ENCODE measurements at regions not wholly inside any gene's neighbourhood (a gene's known extent, or its start where the extent isn't known, plus 50 kb on each side); places are given as distances from the start of the nearest gene placed in this dataset.
"Not testable (repeated sequence)": the region's sequence is repeated elsewhere in the genome, so short reads cannot be mapped to it uniquely, and the experiment has no call there.

DNA sequence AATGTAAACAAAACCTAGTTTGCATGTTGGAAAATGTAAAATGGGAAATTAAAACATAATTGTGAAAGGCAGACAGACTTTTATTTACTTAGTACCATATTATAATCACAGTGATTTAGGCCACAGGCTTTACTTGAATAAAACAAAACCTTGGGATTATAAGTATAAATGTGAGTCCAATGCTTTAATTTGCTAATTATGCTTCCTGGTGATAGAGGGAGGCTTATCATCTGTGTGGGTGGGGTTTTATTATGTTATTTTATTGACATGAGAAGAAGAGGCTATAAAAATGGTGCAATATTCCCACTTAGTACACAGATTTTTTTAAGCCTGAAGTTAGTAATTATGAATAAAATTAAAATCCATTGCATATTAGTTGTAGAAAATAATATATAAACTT is 248.3 kb upstream of the TBL1XR1 start:
- Mint-ChIP-seq H3K36me3 (no peaks in the 10 kb centered on the region), H3K9me3 (ENCODE audit: low read depth) (no peaks in the 10 kb centered on the region), H3K27ac (no peak overlapping the region), H3K4me3 (no peak overlapping the region), H3K27me3 (no peaks in the 10 kb centered on the region), H3K4me1 (ENCODE audit: low read depth) (peaks cover 21% of the 10 kb centered on the region)

DNA sequence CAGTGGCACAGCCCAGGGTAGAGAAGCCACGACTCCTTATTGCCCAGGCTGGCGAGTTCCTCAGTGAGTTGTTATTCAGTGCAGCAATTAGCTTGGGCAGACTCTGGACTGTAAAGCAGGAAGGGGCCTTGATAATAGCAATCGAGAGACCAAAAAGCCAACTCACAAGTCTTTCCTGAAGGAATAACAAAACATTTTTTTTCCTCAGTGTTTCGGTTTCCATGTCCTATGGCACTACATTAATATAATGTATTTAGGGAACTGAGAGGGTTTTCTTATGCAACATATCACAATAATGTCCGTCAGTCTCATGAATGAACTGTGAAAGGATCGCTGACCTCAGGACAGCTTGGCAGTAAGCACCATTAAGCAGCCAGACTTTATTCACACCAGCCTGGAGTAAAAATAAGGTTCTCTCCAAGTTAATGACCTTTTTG is 248.9 kb upstream of the TBL1XR1 start:
- Mint-ChIP-seq H3K36me3 (no peaks in the 10 kb centered on the region), H3K27ac (no peak overlapping the region), H3K9me3 (ENCODE audit: low read depth) (no peaks in the 10 kb centered on the region), H3K4me1 (ENCODE audit: low read depth) (peaks cover 21% of the 10 kb centered on the region), H3K27me3 (no peaks in the 10 kb centered on the region), H3K4me3 (no peak overlapping the region)

DNA sequence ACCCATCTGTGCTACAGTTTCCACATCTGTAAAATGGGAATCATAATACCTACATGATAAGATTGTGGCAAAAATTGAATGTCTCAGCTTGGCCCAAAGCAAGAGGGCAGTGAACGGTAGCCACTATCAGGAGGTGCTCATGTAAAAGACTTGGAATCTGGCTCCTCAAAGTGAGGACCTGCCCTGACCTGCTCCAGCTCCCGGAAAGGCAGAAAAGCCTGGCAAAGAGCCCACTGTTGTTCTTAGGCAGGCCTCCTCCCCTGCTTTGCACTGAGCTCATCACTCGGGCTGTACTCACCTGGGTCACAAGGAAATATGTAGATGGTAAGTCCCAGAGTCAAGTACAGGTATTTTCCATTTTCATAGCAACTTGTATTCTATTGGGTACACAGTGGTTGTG is 250.7 kb upstream of the TBL1XR1 start:
- peaks cover 21% of the 10 kb centered on the region for H3K4me1 Mint-ChIP-seq (ENCODE audit: low read depth)
- H3K27ac Mint-ChIP-seq: no peak overlapping the region

DNA sequence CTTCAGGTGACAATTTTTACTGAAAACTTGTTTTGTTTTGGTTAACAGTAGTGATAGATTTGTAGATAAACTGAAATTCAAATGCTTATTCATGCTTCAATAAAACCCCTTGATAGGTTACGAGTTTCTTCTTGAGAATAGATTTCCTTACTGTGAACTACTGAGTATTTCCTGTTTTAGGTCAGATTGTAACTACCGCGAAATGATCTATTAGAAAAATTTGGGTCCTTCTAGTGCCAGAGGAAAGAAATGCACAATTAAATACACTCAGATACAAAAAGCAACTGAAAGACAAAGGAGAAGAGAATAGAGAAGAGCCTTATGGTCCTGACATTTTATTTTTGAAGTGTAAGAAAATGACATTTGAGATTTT is 251.7 kb upstream of the TBL1XR1 start:
- peak overlapping the region; percentile 83 for H3K27ac Mint-ChIP-seq
- H3K4me3 Mint-ChIP-seq: peak overlapping the region; percentile 72
- no peaks in the 10 kb centered on the region for H3K36me3 Mint-ChIP-seq
- H3K27me3 Mint-ChIP-seq: no peaks in the 10 kb centered on the region
- H3K9me3 Mint-ChIP-seq (ENCODE audit: low read depth): no peaks in the 10 kb centered on the region
- H3K4me1 Mint-ChIP-seq (ENCODE audit: low read depth): peaks cover 21% of the 10 kb centered on the region

More for the DNA sequence above, 250.7 kb upstream of the TBL1XR1 start:
- no peaks in the 10 kb centered on the region for H3K27me3 Mint-ChIP-seq
- no peaks in the 10 kb centered on the region for H3K36me3 Mint-ChIP-seq
- H3K4me3 Mint-ChIP-seq: no peak overlapping the region
- H3K9me3 Mint-ChIP-seq (ENCODE audit: low read depth): no peaks in the 10 kb centered on the region

DNA sequence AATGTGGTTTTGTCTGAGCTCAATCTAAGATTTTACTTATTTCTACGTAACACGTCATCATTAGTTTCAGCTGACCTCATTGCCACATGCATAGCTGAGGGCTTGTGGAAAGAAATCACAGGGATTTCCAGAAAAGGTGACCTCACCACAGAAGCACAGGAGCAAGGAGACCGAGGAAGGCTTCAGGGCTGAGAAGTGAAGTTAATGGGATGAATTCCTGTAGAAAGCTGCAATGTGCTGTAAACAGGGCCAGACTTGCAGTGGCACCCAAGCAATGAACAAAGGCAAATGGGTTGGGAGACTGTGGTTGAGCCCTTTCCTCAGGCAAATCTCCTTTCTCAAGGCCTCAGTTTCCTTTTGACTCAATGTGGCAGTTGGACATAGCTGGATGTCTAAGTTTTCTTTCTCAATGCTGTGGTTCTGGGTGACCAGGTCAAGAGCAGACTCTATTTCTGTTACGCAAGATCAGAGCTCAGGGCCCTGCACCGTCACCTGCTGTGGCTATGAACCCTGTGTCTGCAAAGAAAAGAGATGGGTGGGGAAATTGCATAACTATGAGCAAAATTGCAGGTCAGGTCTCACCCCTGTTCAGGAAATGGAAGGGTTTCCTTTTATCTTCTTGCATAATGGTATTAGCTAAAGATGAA is 252.2 kb upstream of the TBL1XR1 start:
- no peaks in the 10 kb centered on the region for H3K9me3 Mint-ChIP-seq (ENCODE audit: low read depth)
- no peaks in the 10 kb centered on the region for H3K36me3 Mint-ChIP-seq
- peak overlapping the region; percentile 83 for H3K27ac Mint-ChIP-seq
- H3K4me1 Mint-ChIP-seq (ENCODE audit: low read depth): peaks cover 21% of the 10 kb centered on the region
- no peaks in the 10 kb centered on the region for H3K27me3 Mint-ChIP-seq
- H3K4me3 Mint-ChIP-seq: peak overlapping the region; percentile 72

DNA sequence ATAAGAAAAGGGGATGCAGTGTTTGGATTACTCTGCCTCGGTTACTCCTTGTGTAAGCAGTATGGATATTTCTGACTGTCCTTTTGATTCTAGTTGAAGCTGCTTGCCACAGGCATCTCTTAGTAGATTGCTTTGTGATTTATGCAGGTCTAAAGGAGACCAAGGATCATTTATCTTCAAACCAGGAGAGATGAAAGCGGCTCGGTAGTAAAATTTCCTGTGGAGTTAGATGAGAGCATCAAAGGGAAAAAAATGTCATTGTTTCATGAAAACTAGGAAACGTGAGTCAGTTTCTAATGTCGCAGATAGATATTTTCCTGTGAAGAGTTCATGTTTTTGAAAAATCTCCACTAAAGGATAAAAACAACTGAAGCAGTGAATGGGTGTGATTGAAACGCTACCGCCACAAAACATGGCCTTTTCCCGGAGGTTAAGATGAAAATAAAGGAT is 254.0 kb upstream of the TBL1XR1 start:
- Mint-ChIP-seq H3K36me3 (no peaks in the 10 kb centered on the region), H3K4me1 (ENCODE audit: low read depth) (peaks cover 21% of the 10 kb centered on the region), H3K9me3 (ENCODE audit: low read depth) (no peaks in the 10 kb centered on the region), H3K27ac (no peak overlapping the region), H3K27me3 (no peaks in the 10 kb centered on the region), H3K4me3 (no peak overlapping the region)

DNA sequence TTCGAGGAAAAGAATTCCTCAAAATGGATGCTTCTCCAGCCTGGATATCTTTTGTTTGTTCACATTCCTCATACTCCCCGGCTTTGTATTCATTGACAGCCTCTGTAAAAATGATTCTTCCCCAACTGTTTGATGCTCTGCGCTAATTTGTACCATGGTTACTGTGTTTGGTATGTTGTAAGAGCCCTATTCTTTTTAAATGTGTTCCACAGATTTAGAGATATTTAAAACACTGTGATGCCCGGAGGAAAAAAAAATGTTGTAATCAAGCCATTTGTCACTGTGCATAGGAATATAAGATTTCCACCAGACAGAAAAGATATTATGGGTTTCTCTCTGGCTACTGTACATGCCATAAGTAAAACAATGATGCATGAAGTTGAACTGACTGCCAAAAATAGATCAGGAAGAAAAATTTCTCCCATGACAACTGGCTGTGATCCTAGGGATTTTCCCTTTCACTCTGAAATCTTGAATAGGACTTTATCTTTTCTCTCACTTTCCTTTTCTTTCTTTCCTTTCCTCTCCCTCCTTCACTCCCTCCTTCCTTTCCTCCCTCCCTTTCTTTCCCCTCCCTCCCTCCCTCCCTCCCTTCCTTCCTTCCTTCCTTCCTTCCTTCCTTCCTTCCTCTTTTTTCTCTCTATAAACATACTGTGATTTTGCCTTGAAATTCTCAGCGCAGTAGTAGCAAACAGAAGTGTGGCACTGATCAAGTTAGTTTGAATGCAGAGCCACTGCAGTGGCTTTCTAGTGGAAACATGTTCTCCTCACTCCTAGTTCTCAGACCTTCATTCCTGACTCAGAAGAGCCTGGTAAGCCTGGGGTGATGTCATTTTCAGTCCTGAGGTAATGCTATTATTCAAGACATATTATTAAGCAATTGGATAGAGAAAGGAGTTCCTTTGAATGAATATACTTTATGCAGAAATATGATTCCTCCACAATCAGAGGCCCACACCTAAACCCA is 254.9 kb upstream of the TBL1XR1 start:
- Mint-ChIP-seq H3K4me1 (ENCODE audit: low read depth) (peaks cover 21% of the 10 kb centered on the region), H3K27ac (no peak overlapping the region), H3K27me3 (no peaks in the 10 kb centered on the region), H3K4me3 (no peak overlapping the region), H3K9me3 (ENCODE audit: low read depth) (no peaks in the 10 kb centered on the region), H3K36me3 (no peaks in the 10 kb centered on the region)

DNA sequence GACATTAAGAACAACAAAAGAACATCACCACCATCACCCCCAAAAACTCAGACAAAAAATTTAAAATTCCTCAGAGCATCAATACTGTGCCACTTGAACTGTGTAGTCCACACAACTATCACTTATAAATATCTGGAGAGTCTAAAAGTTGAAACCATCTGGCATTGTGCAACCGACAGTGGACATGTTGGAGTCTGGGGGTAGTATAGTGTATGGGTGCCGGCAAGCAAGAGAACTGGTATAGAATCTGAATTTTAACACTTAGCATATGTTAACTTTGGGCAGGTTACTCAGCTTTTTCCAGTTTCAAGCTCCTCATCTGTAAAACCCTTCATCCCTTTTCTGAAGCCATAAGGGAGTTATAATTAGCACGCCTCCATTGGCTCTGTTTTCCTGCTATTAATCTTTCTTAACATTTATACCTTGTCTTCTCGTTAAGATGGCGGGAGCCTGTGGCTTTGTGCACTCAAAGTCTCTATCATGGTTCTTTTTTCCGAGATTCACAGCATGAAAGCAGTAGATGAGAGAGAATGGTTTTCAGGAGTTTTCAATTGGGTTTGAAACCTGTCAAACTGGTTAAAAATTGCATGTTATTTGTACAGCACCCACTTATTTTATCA is 255.7 kb upstream of the TBL1XR1 start:
- Mint-ChIP-seq H3K27me3 (no peaks in the 10 kb centered on the region), H3K27ac (no peak overlapping the region), H3K9me3 (ENCODE audit: low read depth) (no peaks in the 10 kb centered on the region), H3K4me3 (no peak overlapping the region), H3K4me1 (ENCODE audit: low read depth) (peaks cover 20% of the 10 kb centered on the region), H3K36me3 (no peaks in the 10 kb centered on the region)

DNA sequence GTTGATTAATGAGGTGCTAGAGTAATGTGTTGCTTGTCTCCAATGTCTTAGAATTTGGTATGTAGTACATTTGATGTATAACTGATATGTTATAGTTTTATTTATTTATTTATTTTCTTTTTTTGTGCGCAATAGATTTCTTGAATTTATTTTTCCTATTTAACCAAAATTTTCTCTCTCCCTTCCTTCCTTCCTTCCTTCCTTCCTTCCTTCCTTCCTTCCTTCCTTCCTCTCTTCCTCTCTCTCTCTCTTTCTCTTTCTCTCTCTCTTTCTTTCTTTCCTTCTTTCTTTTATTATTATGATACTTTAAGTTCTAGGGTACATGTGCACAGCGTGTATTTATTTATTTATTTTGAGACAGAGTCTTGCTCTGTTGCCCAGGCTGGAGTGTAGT is 256.2 kb upstream of the TBL1XR1 start:
- Mint-ChIP-seq H3K4me1 (ENCODE audit: low read depth) (peaks cover 16% of the 10 kb centered on the region), H3K27me3 (no peaks in the 10 kb centered on the region), H3K9me3 (ENCODE audit: low read depth) (no peaks in the 10 kb centered on the region), H3K27ac (no peak overlapping the region), H3K36me3 (no peaks in the 10 kb centered on the region), H3K4me3 (no peak overlapping the region)

DNA sequence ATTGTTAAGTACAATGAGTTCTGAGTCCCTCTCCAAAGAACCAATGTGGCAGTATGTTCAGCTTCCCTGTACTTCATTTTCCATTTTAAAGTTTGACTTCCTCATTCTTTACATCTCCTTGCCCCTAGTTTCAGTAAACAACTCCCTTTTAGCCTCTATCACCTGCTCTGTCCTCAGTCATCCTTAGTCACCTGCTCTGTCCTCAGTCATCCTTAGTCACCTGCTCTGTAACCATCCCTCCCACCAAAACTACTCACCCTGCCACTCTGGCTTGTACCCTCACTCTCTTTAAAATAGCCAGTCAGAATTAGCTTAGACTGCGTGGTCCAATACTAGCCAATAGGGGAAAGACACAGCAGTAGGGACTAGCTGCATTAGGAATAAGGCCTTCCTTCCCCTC is 259.9 kb upstream of the TBL1XR1 start:
- not testable (repeated sequence) for H3K27ac Mint-ChIP-seq; H3K9me3 Mint-ChIP-seq (ENCODE audit: low read depth); H3K36me3 Mint-ChIP-seq; H3K27me3 Mint-ChIP-seq; H3K4me3 Mint-ChIP-seq; H3K4me1 Mint-ChIP-seq (ENCODE audit: low read depth)

DNA sequence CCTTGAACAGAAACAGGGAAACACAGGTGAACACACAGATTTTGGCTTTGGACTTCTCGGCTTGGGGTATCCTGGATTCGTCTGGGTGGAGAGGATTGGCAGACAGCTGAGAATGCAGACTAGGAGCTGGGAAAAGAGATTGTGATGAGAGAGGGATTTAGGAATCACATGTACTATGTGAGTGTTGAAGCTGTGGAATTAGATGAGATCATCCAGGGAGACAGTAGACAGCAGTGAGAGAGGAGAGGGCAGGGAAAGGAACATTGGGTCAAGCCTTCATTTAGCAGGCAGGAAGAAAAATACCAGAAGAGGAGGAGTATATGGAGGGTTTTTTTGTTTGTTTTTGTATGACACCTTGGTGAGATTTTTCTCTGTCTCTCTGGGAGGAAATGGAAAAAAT is 262.1 kb upstream of the TBL1XR1 start:
- H3K36me3 Mint-ChIP-seq: no peaks in the 10 kb centered on the region
- H3K27me3 Mint-ChIP-seq: no peaks in the 10 kb centered on the region
- H3K27ac Mint-ChIP-seq: no peak overlapping the region
- no peaks in the 10 kb centered on the region for H3K4me1 Mint-ChIP-seq (ENCODE audit: low read depth)
- H3K4me3 Mint-ChIP-seq: no peak overlapping the region
- no peaks in the 10 kb centered on the region for H3K9me3 Mint-ChIP-seq (ENCODE audit: low read depth)

DNA sequence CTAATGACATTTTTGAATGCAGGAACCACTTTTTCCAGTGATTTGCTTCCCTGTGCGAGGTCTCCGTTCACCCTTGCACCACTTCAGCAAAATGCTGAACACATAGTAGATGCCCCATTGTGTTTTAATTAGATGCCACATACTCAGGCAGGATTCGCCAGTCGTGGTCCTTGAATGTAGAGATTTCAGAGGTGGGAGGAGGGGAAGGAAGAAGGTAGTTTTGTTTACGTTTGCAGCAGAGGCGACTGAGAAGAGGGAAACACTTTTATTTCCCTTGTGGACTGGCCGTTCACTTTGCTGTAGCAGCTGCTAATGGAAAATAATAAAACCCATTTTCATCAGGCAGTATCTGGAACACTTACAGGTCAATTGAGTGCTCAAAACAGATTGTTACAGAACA is 262.8 kb upstream of the TBL1XR1 start:
- Mint-ChIP-seq H3K27me3 (no peaks in the 10 kb centered on the region), H3K4me1 (ENCODE audit: low read depth) (no peaks in the 10 kb centered on the region), H3K4me3 (no peak overlapping the region), H3K36me3 (no peaks in the 10 kb centered on the region), H3K27ac (no peak overlapping the region), H3K9me3 (ENCODE audit: low read depth) (no peaks in the 10 kb centered on the region)

DNA sequence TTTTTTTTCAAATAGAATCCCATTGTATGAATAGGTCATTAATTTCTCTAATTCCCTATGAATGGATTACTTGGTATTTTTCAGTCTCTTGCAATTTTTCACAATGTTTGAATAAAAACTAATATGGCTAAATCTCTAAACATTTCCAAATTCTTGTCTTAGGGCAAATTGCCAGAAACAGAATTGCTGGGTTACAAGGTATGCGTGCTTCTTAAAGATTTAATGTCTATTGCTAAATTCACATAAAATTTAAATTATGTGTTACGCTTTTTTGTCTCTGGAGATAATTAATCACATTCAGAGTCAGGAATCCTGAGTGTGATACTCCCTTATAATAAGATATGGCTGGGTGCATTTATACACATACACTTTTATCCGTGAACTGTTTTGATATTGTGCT is 264.5 kb upstream of the TBL1XR1 start:
- H3K27me3 Mint-ChIP-seq: no peaks in the 10 kb centered on the region
- no peak overlapping the region for H3K27ac Mint-ChIP-seq
- H3K4me1 Mint-ChIP-seq (ENCODE audit: low read depth): no peaks in the 10 kb centered on the region
- no peaks in the 10 kb centered on the region for H3K9me3 Mint-ChIP-seq (ENCODE audit: low read depth)
- no peak overlapping the region for H3K4me3 Mint-ChIP-seq
- no peaks in the 10 kb centered on the region for H3K36me3 Mint-ChIP-seq

DNA sequence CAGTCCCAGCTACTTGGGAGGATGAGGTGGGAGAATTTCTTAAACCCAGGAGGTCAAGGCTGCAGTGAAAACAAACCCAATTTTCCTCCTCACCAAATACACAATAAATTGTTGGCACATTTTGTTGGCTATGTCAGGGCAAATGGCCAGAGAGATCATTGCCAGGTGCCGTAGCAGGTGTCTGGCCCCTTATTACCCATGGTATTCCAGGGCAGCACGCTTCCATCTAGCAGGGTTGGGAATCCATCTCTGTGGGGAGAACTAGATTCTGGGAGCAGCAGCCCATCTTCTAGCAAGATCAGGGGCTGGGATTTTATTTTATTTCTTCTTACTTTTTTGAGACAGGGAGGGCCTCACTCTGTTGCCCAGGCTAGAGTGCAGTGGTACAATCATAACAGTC is 266.1 kb upstream of the TBL1XR1 start:
- H3K4me3 Mint-ChIP-seq; H3K27me3 Mint-ChIP-seq; H3K4me1 Mint-ChIP-seq (ENCODE audit: low read depth); H3K36me3 Mint-ChIP-seq; H3K27ac Mint-ChIP-seq; H3K9me3 Mint-ChIP-seq (ENCODE audit: low read depth): not testable (repeated sequence)

DNA sequence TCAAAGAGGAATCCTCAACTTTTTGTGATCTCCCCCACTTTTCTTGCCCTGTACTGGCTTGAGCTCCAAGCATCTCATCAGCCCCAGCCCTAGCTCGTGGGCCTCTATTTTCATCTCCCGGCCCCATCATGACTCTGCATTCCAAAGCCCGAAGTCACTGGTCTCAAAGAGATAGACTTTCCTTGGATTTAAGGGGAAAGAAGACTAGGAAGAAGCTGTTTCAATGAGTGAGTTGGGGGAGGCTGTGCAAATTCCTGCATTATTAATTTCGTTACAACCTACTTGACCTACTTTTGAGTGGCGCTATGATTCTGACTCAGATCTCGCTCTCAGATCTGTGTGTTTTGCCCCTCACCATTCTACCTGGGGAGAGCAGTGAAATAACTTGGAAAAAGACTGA is 266.6 kb upstream of the TBL1XR1 start:
- Mint-ChIP-seq H3K27me3 (no peaks in the 10 kb centered on the region), H3K27ac (no peak overlapping the region), H3K9me3 (ENCODE audit: low read depth) (no peaks in the 10 kb centered on the region)

More for the DNA sequence above, 266.6 kb upstream of the TBL1XR1 start:
- Mint-ChIP-seq H3K36me3 (no peaks in the 10 kb centered on the region), H3K4me1 (ENCODE audit: low read depth) (no peaks in the 10 kb centered on the region), H3K4me3 (no peak overlapping the region)

All from activated naive CD8-positive, alpha-beta T cell (primary cell).